CD4-positive, alpha-beta T cell treated with Interleukin-4 for 4 hours (primary cell): ENCODE measurements at regions not wholly inside any gene's neighbourhood (a gene's known extent, or its start where the extent isn't known, plus 50 kb on each side); places are given as distances from the start of the nearest gene placed in this dataset.

Source experiments
- DNase-seq: peaks from one replicate; pipeline ENCODE4 v3.0.0-alpha.2; 2020

DNA sequence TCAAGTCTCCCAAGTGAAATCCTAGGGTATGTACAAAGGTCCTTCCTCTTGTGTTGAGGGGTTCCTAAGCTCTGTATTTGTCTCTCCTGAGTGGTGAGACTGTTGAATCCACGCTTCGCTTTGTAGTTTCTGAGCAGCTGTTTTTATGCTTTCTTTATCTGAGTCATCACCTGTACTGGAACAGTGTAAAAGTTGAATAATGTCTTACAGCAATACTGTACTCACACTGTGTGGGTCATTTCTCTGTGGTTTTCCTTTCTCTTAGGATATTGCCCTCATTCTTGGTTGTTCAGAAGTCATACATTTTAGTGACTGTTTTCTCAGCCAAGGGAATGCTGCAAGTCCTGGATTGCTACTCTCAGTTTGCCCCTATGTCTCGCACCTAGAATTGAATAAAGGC, 1596.6 kb downstream of the SLITRK5 start:
- no peak for DNase-seq

DNA sequence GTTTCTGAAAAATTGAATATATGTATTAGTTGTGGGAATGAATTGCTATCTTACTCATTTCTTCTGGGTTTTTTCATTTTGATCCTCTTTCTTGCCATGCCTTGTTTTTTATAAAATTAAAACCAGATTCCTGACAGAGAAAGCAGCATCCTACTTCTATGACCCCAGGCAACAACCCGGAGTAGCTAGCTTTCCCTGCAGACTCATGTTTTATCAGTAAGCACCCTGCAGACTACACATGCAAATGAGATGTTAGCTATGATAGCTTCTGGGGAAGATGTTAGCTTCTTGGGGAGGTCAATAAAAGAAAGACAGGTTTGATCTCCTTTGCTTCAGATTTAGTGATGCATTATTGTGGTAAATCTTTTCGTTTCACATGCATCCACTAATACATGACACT, 1598.6 kb downstream of the SLITRK5 start:
- DNase-seq = no peak

DNA sequence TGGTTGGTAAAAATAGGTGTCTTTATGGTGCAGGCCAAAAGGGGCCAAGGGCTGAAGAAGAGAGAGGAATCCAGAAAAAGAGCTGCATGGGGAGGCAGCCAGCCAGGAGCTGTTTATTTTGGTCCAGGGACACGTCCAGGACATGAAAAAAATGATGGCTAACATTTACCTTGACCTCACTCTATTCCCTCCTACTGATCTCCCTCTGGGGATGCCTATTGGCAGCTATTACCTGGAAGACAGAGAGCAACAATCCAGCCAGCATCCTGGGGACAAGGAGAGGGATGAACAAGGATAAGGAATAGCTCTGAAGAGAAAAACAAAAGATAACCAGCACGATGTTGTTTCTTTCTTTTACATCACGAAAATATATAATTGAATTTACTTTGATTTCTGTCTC, 1599.6 kb downstream of the SLITRK5 start:
- DNase-seq = no peak

DNA sequence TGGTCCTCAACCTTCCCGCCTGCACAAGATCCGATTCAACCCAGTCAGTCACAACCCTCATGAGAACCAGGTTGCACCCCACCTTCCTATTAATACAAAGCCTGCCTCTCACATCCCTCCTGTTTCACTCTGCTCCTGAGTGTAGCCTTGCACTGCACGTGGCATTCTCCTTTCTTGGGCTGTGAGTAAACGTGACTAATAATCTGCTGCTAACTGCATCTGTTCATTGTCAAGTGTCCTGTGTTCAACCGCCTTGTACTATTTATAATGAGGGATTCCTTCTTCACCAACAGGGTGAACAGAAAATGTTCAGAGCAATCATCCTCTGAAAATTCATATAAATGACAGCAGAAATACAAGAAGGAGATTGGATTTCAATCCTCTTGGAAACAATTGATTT, 1608.2 kb downstream of the SLITRK5 start:
- DNase-seq = no peak

DNA sequence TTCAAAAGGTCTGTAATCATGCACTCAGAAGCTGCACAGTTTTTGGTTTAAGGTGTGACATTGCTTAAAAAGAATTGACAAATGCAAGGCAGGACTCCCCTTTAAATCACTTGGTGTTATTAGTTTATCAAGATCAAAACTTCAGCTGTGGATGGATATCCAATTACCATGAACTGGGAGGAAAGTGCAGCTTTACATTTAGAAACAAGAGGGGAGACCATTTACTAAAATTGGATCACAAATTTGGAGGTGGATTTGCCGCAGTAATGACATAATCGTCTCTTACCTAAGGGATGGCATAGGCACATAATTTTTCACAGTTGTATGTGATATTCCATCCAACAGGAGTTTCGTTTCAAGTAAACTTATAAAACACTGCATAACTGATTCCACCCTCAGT, 1610.2 kb downstream of the SLITRK5 start:
- DNase-seq = no peak

DNA sequence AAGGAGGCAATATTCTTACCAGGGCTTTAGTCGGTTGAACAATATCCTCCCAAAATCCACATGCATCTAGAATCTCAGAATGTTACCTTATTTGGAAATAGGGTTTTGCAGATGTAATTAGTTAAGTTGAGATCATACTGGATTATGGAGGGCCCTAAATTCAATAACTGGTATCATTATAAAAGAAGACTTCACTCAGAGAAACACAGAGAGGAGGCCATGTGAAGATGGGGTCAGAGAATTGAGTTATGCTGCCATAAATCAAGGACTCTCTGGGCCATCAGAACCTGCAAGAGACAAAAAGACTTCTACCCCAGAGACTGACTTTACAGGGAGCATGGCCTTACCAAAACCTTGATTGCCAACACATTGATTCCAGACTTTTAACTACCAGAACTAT, 1611.1 kb downstream of the SLITRK5 start:
- no peak for DNase-seq

DNA sequence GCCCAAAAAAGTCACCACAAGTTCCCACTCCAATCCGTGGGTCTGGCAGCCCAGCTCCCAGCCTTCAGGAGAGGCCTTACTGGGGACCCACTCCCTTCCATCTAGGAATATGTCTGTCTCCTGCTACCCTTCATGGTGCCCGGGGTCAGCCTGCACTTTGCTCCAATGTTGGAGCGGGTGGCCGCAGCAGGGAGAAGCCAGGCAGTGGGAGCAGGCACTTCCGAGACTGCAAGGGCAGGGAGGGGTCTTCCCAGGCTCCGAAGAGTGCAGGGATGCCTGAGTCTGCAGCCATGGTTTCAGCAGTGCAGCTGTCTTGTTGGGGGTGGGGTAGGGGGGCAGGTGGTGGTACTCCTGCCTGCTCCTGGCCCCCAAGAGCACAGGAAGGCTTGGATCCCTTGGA, 1616.2 kb downstream of the SLITRK5 start:
- no peak for DNase-seq

DNA sequence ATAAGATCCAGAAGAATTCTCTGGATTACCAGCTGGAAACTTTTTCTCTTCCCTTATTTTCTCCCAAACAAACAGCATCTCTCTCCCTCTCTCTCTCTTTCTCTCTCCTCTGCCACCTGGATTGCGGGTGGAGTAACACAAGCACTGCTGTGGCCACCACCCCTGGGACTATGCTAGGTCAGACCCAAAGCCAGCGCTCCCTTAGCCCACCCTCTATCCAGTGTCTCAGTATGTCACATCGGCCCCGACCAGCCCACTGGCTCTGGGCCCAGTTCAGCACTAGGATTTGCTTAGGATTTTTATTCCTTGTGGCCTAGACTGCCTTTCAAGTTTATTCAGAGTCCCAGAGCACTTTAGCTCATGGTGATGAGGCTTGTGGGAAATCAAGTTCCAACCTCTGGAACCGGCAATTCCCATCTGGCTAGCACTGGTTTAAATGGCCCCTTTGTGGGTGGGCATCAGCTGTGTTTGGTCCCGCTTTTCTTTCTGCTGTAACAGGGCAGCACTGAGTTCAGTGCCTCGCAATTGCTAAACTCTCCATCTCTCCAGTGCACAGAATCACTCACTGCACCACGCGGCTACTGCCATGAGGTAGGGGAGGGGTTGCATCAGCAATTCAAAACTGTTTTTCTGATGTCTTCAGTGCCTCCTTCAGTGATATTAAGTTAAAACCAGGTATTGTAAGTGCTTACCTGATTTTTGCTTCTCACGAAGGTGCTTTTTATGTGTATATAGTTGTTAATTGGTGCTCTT, 1623.1 kb downstream of the SLITRK5 start:
- DNase-seq = no peak

DNA sequence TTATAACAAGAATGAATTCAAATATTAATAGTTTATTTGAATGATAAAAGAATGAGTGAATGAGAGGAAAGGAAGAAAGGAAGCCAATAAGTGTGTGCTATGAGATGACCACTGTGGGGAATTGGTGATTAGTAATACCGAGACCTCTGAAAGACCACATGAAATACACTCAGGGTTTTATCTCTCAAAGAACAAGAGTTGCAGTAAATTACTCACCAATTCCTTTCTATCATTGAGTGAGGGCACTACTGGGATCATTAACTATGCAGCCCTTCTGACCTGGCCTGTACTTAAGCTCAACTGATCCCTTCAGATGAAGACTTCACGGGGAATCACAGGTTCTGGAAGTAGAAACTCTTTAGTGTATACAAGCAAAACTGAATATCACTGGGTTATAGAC, 1636.1 kb downstream of the SLITRK5 start:
- no peak for DNase-seq

DNA sequence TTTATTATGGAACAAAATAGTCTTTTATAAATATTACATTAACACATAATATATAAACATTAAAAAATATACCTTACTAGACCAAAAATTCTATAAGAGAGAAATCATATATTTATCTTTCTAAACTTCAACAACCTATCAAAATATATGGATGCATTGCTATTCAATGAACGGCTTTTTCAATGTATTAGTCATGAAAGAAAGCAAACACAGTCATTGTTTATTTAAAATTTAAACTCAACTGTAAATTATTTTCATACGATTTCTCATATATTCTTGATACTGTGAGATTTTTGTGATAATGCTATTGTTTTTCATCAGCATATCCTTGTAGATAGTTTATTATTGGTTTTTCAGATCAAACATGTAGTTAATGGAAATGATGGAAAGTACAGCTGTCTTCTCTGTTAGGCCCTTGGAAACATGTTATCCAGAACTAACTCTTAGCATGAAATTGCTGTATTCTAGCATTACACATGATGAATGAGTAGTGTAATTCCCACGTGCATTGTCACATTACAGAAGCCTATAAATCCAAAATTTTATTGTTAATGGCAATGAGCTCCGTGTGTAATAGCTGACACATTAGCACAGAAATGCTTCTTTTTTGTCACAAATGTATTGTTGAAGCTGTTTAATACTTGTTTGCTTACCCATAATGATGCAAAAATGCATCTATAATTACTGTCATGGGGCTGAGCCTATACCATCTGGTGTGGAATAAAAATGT, 1639.9 kb downstream of the SLITRK5 start:
- DNase-seq = no peak

DNA sequence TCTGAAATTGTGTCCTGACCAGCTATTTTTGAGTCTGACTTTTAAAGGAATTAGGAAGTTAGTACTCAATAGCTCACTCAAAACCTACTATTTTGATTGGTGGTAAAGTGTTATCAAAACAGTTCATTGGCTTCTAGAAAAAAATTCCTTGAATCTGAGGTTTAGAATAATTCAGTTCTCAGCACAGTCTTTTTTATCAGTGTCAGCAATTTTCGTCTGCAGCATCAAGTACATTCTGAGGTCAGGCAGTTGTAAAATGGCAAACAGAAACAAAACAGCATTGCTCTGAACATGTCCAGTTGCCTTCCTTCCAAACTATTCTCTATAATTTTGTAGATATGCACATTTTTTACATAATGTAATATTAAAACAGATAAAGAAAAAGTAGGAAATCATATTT, 1644.1 kb downstream of the SLITRK5 start:
- DNase-seq = no peak

DNA sequence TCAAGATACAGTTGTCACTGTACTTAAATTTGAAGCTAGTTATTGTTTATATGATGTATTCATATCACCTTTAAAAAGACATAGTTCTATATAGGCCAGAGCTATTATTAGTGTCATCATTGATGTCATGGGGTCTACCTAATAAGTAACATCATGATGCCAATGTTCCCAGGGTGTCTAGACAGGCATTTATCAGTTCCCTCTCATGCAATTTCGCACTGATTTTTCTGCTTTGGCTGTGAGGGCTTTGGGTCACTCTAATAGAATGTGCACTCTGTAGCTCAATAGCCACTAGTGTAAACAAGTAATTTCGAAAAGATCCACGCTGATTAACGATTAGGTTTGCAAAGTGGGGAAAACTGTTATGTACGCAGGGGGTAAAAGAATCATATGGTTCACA, 1651.3 kb downstream of the SLITRK5 start:
- DNase-seq = no peak

DNA sequence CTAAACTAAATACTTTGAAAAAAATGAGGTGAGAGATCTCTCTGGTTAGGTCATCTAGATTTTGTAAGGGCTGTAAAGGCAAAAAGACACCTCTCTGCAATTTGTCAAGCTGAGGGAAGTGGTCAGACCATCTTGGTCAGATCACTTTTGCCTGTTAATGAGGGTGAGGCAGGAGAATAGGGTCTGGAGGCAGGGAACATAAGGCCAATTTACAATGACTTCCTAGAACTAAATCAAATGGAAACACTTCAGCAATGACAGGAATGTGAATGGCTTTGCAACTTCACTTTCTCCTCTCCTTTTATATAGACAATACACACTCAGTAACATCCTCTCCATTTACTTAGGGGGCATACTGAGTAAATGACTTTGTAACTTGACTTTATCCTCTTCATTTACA, 1653.4 kb downstream of the SLITRK5 start:
- DNase-seq = no peak

DNA sequence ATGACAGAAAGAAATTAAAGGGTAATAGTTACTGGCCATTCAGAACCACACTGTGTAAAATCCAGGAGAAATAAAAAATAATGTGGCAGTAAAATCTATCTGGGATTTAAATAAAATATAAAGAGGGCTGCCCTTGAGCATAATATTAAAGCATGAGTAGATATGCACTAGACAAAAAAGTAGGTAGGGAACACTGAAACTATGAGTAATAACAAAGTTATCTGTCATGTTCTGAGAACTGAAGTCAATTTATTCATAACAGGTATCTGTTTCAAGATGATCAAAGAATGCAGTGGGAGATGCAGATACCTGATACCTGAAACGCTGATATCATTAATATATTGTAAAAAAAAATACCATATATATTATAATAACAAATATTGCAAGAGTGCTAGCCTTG, 1672.0 kb downstream of the SLITRK5 start:
- DNase-seq = no peak

DNA sequence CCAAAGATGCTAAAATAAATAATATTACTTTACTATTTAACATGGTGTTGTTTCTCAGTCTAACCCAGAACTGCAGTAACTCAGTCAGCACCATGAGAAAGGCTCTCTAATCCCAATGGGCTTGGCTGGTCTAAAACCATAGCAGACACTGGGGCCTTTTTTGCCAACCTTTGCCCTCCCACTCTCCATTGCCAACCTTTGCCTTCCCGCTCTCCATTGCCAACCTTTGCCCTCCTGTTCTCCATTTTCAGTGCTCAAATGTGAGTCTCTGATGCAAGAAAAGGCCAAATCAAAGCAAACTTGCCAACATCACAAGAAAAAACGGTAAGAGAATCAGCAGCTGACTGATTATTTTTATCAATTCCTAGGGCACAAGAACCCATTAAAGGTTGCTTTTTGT, 1681.2 kb downstream of the SLITRK5 start:
- no peak for DNase-seq

DNA sequence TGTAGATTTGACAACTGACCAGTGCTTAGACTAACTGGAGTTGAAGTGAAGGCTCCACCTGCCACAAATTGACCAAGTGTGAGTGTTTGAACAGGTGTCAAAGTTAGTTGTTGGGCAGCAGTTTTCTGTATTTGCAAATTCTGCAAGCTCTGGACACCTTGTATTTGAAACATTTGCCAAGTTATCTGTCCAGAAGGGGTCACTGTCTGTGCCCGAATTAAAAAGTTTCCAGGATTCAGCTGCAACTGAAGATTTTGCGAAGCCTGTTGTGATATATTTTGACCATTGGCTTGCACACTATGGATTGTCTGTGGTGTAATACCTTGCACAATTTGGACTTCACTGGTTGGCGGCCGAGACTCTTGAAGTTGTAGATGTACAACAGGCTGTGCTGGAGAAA, 1690.7 kb downstream of the SLITRK5 start:
- DNase-seq = no peak

DNA sequence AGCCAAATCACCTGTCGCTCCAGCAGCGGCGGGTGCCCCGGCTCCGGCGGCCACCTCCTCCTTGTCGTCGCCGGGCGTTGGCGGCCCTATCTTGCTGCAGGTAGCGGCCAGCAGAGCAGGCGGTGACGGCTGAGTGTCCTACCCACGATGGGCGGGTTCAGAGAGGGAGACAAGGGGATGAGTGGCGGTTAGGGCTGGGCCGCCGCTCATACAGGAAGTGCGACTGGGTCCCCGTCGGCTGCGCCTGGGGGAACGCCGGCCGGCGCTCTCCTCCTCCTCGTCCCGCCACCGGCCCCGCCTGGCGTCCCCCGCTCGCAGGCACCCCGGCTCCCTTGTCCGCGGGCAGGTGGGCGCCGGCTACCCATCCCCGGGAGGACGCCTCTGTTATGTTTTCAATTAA, 1692.0 kb downstream of the SLITRK5 start:
- no peak for DNase-seq

DNA sequence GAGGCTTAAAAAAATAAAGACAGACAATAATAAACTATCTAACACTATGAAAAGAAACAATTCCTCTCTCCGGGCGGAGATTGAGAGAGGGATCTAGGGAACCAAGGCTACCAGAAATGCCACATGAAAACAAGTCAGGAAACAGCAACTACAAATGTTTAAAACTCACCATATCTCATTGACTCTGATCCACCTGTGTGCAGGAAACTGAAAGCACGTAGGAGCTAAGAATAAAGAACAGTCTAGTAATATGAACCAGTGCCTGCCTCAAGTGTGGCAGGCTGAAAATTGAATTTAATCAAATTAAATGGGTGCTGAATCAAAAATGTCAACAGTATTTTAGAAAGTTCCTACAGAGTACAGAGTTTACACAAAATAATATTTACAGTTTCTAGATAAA, 1701.0 kb downstream of the SLITRK5 start:
- DNase-seq = no peak

DNA sequence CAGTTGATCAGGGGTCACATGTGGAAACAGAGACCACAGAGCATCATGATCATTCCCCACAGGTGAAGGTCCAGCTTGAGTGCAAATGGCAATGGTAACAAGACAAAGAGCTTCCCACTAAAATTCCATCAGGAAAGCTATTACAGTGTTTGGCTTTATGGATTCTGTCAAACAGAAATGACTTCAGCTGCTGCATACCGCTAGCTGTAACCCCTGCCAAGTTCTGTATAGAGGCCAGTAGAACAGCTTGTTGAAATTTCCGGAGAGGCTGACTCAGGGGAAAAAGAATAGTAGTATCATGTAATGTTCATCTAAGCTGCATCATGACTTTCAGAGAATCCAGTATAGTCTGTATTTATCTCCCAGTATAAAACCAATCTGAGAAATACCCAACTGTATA, 1704.7 kb downstream of the SLITRK5 start:
- no peak for DNase-seq

DNA sequence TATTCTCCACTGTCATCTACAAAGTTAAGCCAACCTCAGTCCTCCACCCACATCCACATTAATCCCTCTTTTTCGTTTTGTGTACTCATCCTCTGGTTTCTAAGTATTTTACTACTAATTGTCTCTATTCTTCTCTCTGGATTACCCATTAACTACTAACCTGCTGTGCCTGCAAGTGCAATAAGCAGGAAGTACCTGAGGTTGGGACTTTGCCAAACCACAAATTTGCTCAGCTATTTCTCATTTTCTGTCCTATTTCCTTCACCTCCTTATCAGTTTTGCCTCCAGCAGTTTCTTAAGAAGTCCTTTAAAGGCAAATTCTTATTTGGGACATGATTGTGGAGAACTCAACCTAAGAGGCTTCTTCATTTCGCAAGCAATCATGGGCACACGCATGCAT, 1708.9 kb downstream of the SLITRK5 start:
- DNase-seq = no peak

DNA sequence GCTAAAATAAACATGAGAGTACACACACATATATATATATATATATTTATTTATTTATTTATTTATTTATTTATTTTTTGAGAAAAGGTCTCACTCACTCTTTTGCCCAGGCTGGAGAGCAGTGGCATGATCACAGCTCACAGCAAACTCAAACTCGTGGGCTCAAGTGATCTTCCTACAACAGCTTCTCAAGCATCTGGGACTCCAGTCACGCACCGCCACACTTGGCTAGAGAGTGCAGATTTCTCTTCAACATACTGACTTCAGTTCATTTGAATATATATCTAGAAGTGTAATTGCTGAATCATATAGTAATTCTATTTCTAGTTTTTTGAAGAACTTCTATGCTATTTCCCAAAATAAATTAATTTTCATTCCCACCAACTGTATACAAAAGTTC, 1711.8 kb downstream of the SLITRK5 start:
- DNase-seq = no peak

DNA sequence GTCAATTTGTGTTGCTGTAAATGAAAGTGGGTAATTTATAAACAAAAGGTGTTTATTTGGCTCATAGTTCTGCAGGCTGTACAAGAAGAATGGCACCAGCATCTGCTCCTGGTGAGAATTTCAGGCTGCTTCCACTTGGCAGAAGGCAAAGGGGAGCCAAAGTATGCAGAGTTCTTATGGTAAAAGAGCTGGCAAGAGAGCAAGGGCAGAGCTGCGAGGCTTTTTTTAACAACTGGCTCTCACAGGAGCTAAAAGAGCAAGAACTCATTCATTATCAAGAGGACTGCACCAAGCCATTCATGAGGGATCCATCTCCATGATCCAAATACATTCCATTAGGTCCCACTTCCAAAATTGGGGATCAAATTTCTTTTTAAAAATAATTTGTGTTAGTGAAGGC, 1712.7 kb downstream of the SLITRK5 start:
- no peak for DNase-seq

DNA sequence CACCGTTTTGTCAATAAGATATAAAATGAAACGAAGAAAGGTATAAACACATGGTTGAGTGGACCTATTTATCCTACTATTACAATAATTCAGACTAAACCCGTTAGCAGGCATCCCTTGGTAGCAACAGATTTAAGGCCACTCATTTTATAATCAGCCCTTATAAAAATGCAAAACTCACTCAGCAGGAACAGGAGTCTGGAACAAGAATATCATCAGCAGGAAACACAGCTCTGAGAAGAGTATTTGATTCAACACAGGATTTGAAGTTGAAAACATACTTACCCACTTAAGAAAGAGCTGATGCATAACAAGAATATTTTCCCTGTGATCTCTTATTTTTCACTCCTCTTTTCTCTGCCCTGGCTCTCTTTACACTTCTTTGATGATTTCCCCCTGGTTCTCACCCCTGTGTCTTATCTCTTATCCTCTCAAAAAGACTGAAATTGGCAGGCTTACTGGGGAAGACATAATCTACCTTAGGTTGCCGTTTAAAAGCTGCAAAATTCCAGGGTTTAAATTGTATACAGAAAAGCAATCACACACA, 1722.7 kb downstream of the SLITRK5 start:
- no peak for DNase-seq

DNA sequence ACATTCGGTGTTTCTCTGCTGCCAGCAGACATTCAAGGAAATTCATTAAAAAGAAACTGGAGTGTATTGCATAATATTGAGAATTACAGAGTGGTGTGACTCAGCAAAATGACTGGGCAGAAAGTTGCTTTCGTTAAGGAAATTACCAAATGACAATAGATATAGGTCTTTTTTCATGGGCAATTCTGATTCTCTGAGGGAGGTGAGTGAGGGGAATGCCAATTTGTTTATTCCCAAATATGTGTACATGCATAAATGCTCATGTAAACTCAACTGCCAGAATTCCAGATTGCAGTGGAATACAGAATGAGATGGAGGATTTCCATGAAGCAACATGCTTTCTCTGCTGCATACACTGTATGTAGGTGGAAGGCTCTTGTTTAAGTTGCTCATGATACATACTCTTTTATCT, 1730.1 kb downstream of the SLITRK5 start:
- DNase-seq = no peak

DNA sequence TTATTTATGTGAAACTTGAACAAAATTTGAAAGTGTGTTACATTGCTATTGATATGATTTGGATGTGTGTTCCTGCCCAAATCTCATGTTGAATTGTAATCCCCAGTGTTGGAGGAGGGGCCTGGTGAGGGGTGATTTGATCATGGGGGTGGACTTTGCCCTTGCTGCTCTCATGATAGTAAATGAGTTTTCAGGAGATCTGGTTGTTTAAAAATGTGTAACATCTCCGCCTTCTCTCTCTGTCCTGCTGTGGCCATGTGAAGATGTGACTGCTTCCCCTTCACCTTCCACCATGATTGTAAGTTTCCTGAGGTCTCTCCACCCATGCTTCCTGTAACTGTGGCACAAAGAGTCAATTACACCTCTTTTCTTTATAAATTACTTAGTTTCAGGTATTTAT, 1731.0 kb downstream of the SLITRK5 start:
- no peak for DNase-seq
